NT2/D1 (cell line): ENCODE measurements at regions not wholly inside any gene's neighbourhood (a gene's known extent, or its start where the extent isn't known, plus 50 kb on each side); places are given as distances from the start of the nearest gene placed in this dataset.

Experiments
- SUZ12 ChIP-seq: IDR thresholded peaks from 2 replicates; pipeline ENCODE4 v1.6.1; 2011; ENCODE audit not compliant: insufficient read length, insufficient read depth; ENCODE audit errors: extremely low read depth
- YY1 ChIP-seq: IDR thresholded peaks from 2 replicates; pipeline ENCODE4 v1.6.1; 2011; ENCODE audit not compliant: insufficient read length, insufficient read depth

DNA sequence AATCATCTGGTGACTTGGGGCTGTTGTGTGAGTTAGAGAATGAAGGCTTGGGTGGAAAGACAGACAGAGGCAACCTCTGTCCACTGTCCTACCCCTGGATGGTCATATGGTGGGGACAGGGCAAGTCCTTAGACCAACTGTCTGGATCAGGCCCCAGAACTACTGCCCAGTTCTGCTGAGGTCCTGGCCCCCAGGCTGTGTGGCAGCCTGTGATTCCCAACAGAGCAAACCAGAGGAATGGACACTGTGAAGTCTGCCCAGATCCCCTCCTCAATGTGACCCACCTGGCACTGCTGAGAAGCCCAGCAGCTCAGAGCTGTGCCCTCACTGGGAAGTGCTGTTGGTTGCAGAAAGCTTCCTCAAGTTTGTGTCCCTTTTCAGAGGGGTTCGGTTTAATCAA is 69.0 kb downstream of the GGTLC2 start:
- TF ChIP-seq SUZ12, result no peak
- TF ChIP-seq YY1, result no peak
